ENCODE measurements at regions not wholly inside any gene's neighbourhood (a gene's known extent, or its start where the extent isn't known, plus 50 kb on each side); places are given as distances from the start of the nearest gene placed in this dataset.
"Not testable (repeated sequence)": the region's sequence is repeated elsewhere in the genome, so short reads cannot be mapped to it uniquely, and the experiment has no call there.

GRCh38 chr12:82608706-82609105, 78.0 kb upstream of the TMTC2 start:
- TF ChIP-seq CTCF (IDR thresholded peaks at IDR 0.05; ENCODE audit: control extremely low read depth, extremely low read depth, low read depth, missing control alignments), result no peak
- ChIA-PET CTCF (interaction anchor here (1.0 to 1.5 kb wide), 5 partner anchors 11 to 81 kb away, joined by 3 to 4 read pairs (median 3); no protein-coding TSS in a partner anchor), POLR2A (no interaction called here)
- DNase-seq (ENCODE audit: extremely low spot score), result no peak

GRCh38 chr12:82609234-82609914, 77.3 kb upstream of the TMTC2 start:
- no peak for DNase-seq (ENCODE audit: extremely low spot score)
- CTCF ChIA-PET, result interaction anchor here (0.9 to 1.7 kb wide), 8 partner anchors 9 to 82 kb away, joined by 3 to 5 read pairs (median 4); no protein-coding TSS in a partner anchor
- POLR2A ChIA-PET, result no interaction called here
- no peak for TF ChIP-seq CTCF (IDR thresholded peaks at IDR 0.05; ENCODE audit: control extremely low read depth, extremely low read depth, low read depth, missing control alignments)

GRCh38 chr12:82619644-82620043, 67.1 kb upstream of the TMTC2 start:
- TF ChIP-seq CTCF (IDR thresholded peaks at IDR 0.05; ENCODE audit: control extremely low read depth, extremely low read depth, low read depth, missing control alignments), result no peak
- ChIA-PET POLR2A (no interaction called here), CTCF (no interaction called here)
- no peak for DNase-seq (ENCODE audit: extremely low spot score)

- no peak for TF ChIP-seq CTCF (IDR thresholded peaks at IDR 0.05; ENCODE audit: control extremely low read depth, extremely low read depth, low read depth, missing control alignments)
- no peak for DNase-seq (ENCODE audit: extremely low spot score)
- ChIA-PET CTCF (no interaction called here), POLR2A (no interaction called here)
Observed at GRCh38 chr12:82620917-82621316, 65.8 kb upstream of the TMTC2 start.

- DNase-seq (ENCODE audit: extremely low spot score), result no peak
- CTCF ChIA-PET, result interaction anchor here (0.8 kb wide), 1 partner anchor 18 kb away, joined by 3 read pairs; no protein-coding TSS in a partner anchor
- POLR2A ChIA-PET, result no interaction called here
- TF ChIP-seq CTCF (IDR thresholded peaks at IDR 0.05; ENCODE audit: control extremely low read depth, extremely low read depth, low read depth, missing control alignments), result no peak
Observed at GRCh38 chr12:82625523-82625922, 61.2 kb upstream of the TMTC2 start.

GRCh38 chr12:82627799-82628198, 58.9 kb upstream of the TMTC2 start:
- ChIA-PET CTCF (interaction anchor here (1.2 kb wide), 2 partner anchors 9 to 34 kb away, joined by 3 read pairs; no protein-coding TSS in a partner anchor), POLR2A (no interaction called here)
- peak; percentile 37 for DNase-seq (ENCODE audit: extremely low spot score)
- TF ChIP-seq CTCF (IDR thresholded peaks at IDR 0.05; ENCODE audit: control extremely low read depth, extremely low read depth, low read depth, missing control alignments), result peak; percentile 36

- CTCF ChIA-PET, result interaction anchor here (1.3 to 1.5 kb wide), 3 partner anchors 10 to 26 kb away, joined by 4 to 6 read pairs (median 4); no protein-coding TSS in a partner anchor
- DNase-seq (ENCODE audit: extremely low spot score); POLR2A ChIA-PET: not testable (repeated sequence)
Observed at GRCh38 chr12:82634495-82635258, 52.0 kb upstream of the TMTC2 start.

Measured in GM10248 (cell line).